HUDEP-2 (cell line): ENCODE measurements at regions not wholly inside any gene's neighbourhood (a gene's known extent, or its start where the extent isn't known, plus 50 kb on each side); places are given as distances from the start of the nearest gene placed in this dataset.

Experiments
- DNase-seq, 76 experiments: peaks; one replicate each; lab custom pipeline; 2025; ENCODE audit not compliant: unreplicated experiment in 76 of 76; lab: John Stamatoyannopoulos, UW

DNA sequence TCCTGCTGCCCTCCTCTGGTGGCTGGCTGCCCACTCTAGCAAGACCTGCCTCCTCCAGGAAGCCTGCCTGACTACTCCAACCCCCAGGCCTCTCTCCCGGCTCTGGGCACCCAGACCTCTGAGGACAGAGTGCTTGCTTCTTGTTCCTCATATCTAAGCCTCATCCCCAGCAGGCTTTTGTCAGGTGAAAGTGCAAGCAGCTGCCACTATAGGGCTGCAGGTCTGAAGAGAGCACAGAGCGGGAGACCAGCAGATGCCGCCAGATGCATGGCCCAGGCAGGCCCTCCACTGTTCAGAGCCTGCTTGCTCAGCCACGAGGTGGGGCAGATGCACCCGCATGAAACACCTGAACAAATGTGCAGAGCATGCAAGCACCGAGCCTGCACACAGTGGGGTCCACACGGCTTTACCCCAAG is 73.0 kb downstream of the SERPINA3 start:
- DNase-seq: no peak

GRCh38 chr14:94682736-94683135 is 70.5 kb downstream of the SERPINA3 start:
- no peak for DNase-seq

DNA sequence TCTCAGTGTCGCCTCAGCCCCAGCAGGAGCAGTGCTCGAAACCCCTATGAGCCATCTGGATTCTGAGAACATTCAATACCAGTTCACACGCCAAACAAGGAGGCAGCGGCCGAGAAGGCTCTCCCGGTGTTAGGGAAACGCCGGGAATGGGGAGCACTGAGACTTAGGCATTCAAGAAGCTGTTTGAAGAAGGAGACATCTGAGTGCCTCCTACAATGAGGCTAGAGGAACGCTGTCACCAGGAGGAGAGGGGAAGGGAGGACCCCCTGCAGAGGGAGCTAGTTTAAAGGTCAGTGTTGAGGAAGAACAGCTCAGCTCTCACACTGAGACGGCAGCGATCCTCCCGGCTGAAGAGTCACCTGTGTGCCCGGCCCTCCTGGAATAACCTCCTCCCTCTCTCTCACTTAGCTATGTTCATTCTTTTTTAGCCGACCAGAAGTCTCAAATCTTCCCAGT is 69.9 kb downstream of the SERPINA3 start:
- no peak for DNase-seq

- peak in 6 of 76 experiments; percentile 2 to 27 (median 4) for DNase-seq
Observed at GRCh38 chr14:94681300-94682060, 69.3 kb downstream of the SERPINA3 start.

DNA sequence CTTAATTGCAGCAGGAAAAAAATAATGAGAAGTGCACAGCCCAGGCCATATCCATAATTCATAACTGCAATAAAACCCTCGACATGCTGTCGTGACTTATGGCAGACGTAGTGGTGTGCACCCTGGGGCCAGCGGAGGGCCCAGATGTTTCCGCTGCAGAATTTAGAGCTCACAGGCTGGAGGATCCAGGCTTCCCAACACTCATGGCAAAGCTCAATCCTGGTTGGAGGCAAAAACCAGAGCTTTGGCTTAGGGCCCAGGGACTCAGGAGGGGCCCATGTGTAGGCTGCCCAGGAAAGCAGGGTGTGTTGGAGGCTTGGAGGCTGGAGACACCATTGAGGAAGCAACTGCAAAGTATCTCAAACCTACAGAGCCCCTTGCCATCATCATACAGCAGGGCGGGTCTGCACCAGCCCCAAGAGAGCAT is 68.7 kb downstream of the SERPINA3 start:
- DNase-seq: no peak

- no peak for DNase-seq
Observed at GRCh38 chr14:94679937-94680861, 68.0 kb downstream of the SERPINA3 start.

- DNase-seq: no peak
Observed at GRCh38 chr14:94679106-94679810, 67.1 kb downstream of the SERPINA3 start.

DNA sequence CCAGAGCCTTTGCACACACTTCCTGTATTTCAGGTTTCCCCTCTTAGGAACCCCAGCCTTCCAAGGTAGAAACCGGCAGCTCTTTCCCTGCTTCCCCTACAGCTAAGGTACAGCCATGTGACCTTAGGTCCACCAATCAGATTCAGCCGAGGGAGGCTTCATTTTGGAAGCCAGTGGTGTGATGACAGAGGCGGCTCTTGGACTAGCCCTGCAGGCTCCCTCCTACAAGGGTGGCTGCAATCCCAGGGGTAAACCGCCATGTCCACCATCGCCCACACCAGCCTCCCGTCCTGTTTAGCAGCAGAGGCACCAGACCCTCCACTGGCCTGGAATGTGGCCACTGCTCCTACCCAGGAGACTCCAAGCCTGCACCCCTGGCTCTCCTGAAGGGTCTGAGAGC is 65.6 kb downstream of the SERPINA3 start:
- no peak for DNase-seq

DNA sequence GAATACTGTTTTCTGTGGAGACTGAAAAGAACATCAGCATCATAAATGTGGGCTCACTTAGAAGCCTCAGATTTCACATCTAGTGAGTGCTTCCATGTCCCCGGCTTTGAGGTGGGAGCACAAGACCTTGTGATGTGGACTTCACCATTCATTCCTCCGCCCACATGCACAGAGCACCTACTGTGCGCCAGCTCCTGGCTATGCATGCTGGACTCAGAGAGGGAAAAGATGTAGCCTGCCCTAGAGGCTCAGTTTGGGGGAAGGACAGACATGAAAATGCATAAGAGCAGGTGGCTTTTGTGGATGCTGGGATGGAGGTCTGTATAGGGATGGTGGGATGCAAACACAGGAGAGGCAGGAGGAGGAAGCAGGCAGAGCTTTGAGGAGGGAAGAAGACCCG is 65.0 kb downstream of the SERPINA3 start:
- no peak for DNase-seq

- DNase-seq: no peak
Observed at GRCh38 chr14:94676495-94677185, 64.4 kb downstream of the SERPINA3 start.

DNA sequence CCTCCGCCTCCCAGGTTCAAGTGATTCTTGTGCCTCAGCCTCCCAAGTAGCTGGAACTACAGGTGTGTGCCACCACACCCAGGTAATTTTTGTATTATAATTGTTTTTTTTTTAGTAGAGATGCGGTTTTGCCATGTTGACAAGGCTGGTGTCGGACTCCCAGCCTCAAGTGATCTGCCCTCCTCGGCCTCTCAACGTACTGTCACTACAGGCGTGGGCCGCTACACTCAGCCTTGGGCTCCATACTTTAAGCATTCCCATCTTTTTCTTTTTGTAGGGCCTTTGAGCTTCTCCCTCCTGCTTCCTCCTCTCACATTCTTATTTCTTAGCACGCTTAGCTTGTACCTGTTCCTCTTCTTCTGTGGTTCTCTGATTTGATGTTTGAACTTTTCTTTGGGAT is 62.8 kb downstream of the SERPINA3 start:
- no peak for DNase-seq

- DNase-seq: no peak
Observed at GRCh38 chr14:94673781-94674231, 61.6 kb downstream of the SERPINA3 start.
